Skeletal muscle tissue (tissue), 3 donors: ENCODE measurements at regions not wholly inside any gene's neighbourhood (a gene's known extent, or its start where the extent isn't known, plus 50 kb on each side); places are given as distances from the start of the nearest gene placed in this dataset.
"Not testable (repeated sequence)": the region's sequence is repeated elsewhere in the genome, so short reads cannot be mapped to it uniquely, and the experiment has no call there.

Experiments
- H3K27ac ChIP-seq: one replicate; pipeline ENCODE4 v1.7.0; 2013; ENCODE audit warnings: mild to moderate bottlenecking, low read depth, low read length, inconsistent platforms
- H3K27me3 ChIP-seq, 3 donors: one replicate each; pipeline ENCODE4 v1.7.0; 2013; ENCODE audit warnings: low read length in 3 of 3; ENCODE audit not compliant: control insufficient read depth in 3 of 3, insufficient read depth in 3 of 3
- H3K36me3 ChIP-seq, 3 donors: one replicate each; pipeline ENCODE4 v1.7.0; 2013; ENCODE audit warnings: low read length in 3 of 3; ENCODE audit not compliant: control insufficient read depth in 3 of 3, insufficient read depth in 3 of 3
- H3K4me1 ChIP-seq, 3 donors: one replicate each; pipeline ENCODE4 v1.7.0; 2013; ENCODE audit warnings: low read length in 3 of 3, mild to moderate bottlenecking in 3 of 3; ENCODE audit not compliant: control insufficient read depth in 3 of 3, insufficient read depth in 3 of 3
- H3K4me3 ChIP-seq, 3 donors: one replicate each; pipeline ENCODE4 v1.7.0; 2013; ENCODE audit warnings: low read length in 3 of 3
- H3K9ac ChIP-seq, 3 donors: one replicate each; pipeline ENCODE4 v1.7.0; 2013; ENCODE audit warnings: low read length in 3 of 3, mild to moderate bottlenecking in 3 of 3, moderate library complexity in 2 of 3, low read depth in 1 of 3
- H3K9me3 ChIP-seq, 3 donors: one replicate each; pipeline ENCODE4 v1.7.0; 2013; ENCODE audit warnings: low read length in 3 of 3; ENCODE audit not compliant: control insufficient read depth in 3 of 3
- donor health status: Osteomylitis.

GRCh38 chr21:22343303-22343702 lies 1345.1 kb downstream of the NCAM2 start:
- H3K4me3 ChIP-seq = no peak overlapping the region
- no peaks in the 10 kb centered on the region for H3K27me3 ChIP-seq

GRCh38 chr21:22343721-22344120 lies 1345.5 kb downstream of the NCAM2 start:
- H3K36me3 ChIP-seq = no peaks in the 10 kb centered on the region
- H3K9ac ChIP-seq = no peak overlapping the region
- H3K9me3 ChIP-seq = no peaks in the 10 kb centered on the region
- H3K27me3 ChIP-seq = no peaks in the 10 kb centered on the region
- no peaks in the 10 kb centered on the region for H3K4me1 ChIP-seq
- no peak overlapping the region for H3K4me3 ChIP-seq
- H3K27ac ChIP-seq = no peak overlapping the region

More at GRCh38 chr21:22343303-22343702, 1345.1 kb downstream of the NCAM2 start:
- Histone ChIP-seq H3K9me3 (no peaks in the 10 kb centered on the region), H3K36me3 (no peaks in the 10 kb centered on the region), H3K4me1 (no peaks in the 10 kb centered on the region), H3K9ac (no peak overlapping the region), H3K27ac (no peak overlapping the region)

- Histone ChIP-seq H3K36me3 (no peaks in the 10 kb centered on the region), H3K9me3 (no peaks in the 10 kb centered on the region), H3K9ac (no peak overlapping the region), H3K4me1 (no peaks in the 10 kb centered on the region), H3K4me3 (no peak overlapping the region), H3K27me3 (no peaks in the 10 kb centered on the region), H3K27ac (no peak overlapping the region)
These were observed 1347.4 kb downstream of the NCAM2 start for GRCh38 chr21:22345624-22346023.

DNA sequence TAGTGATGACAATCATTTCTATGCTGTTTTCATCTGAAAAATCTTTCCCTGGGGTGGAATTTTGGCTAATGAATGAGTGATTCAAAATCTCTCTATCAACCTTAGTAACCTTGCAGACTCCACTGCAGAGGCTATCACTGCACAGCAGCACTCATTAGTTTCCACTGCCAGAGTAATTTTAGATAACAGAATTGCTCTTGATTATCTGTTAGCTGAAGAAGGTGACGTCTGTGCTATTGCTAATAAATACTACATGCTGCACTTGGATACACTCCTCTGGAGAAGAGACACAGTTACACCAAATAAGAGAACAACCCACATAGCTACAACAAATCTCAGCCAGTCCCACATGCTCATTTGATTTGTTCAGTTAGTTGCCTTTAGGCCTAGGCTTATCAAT lies 1348.4 kb downstream of the NCAM2 start:
- Histone ChIP-seq H3K4me1 (no peaks in the 10 kb centered on the region), H3K36me3 (no peaks in the 10 kb centered on the region), H3K9me3 (no peaks in the 10 kb centered on the region), H3K27me3 (no peaks in the 10 kb centered on the region), H3K27ac (no peak overlapping the region), H3K9ac (no peak overlapping the region), H3K4me3 (no peak overlapping the region)

DNA sequence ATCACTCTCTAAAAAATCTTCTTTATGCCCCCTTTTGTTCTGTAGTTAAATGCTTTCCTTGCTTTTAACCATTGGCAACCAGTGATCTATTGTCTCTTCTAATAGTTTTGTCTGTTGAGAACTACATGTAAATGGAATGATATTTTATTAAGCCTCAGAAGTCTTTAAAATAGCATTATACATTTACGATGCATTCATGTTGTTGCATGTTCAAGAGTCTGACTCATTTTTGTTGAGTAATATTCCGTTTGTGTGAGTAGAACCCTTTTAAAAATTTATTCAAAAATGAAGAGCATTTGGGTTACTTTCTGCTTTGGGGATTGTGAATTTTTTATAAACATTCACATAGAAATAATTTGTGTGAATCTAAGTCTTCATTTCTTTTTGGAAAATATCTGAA lies 1352.9 kb downstream of the NCAM2 start:
- Histone ChIP-seq H3K27me3 (no peaks in the 10 kb centered on the region), H3K36me3 (no peaks in the 10 kb centered on the region), H3K4me1 (no peaks in the 10 kb centered on the region), H3K4me3 (no peak overlapping the region), H3K27ac (no peak overlapping the region), H3K9me3 (no peaks in the 10 kb centered on the region), H3K9ac (no peak overlapping the region)

GRCh38 chr21:22352088-22352487 lies 1353.9 kb downstream of the NCAM2 start:
- no peak overlapping the region for H3K27ac ChIP-seq
- H3K9me3 ChIP-seq = no peaks in the 10 kb centered on the region
- H3K36me3 ChIP-seq = no peaks in the 10 kb centered on the region
- H3K4me1 ChIP-seq = no peaks in the 10 kb centered on the region
- no peak overlapping the region for H3K9ac ChIP-seq
- H3K27me3 ChIP-seq = no peaks in the 10 kb centered on the region
- H3K4me3 ChIP-seq = no peak overlapping the region

- H3K27ac ChIP-seq = no peak overlapping the region
- H3K4me1 ChIP-seq = no peaks in the 10 kb centered on the region
- H3K9ac ChIP-seq = no peak overlapping the region
- H3K9me3 ChIP-seq = no peaks in the 10 kb centered on the region
- H3K4me3 ChIP-seq = no peak overlapping the region
- H3K27me3 ChIP-seq = no peaks in the 10 kb centered on the region
- no peaks in the 10 kb centered on the region for H3K36me3 ChIP-seq
These were observed 1357.7 kb downstream of the NCAM2 start for GRCh38 chr21:22355949-22356348.

GRCh38 chr21:22356663-22357062 lies 1358.5 kb downstream of the NCAM2 start:
- Histone ChIP-seq H3K4me3 (no peak overlapping the region), H3K9ac (no peak overlapping the region), H3K4me1 (no peaks in the 10 kb centered on the region), H3K36me3 (no peaks in the 10 kb centered on the region), H3K27ac (no peak overlapping the region), H3K27me3 (no peaks in the 10 kb centered on the region), H3K9me3 (no peaks in the 10 kb centered on the region)

DNA sequence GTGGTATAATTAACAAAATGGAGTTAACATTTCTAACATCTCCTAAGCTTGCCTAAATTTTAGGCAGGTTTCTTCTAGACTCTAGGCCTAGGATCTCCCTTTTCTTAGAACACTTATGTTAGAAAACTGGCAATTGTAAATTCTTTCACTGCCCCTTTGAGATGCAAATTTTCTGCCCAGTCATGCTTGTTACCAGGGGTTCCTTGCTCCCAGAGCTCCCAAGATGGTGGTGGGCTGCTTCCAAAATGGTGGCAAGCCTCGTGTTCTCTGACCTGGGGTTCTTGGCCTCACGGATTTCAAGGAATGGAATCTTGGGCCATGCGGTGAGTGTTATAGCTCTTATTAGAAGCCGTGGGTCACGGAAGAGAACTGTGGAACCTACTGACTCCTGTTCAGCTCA lies 1361.4 kb downstream of the NCAM2 start:
- not testable (repeated sequence) for H3K36me3 ChIP-seq, H3K27me3 ChIP-seq, H3K9me3 ChIP-seq, H3K4me3 ChIP-seq, H3K27ac ChIP-seq, H3K4me1 ChIP-seq, H3K9ac ChIP-seq

- Histone ChIP-seq H3K9ac (no peak overlapping the region), H3K27me3 (no peaks in the 10 kb centered on the region), H3K4me1 (no peaks in the 10 kb centered on the region), H3K9me3 (no peaks in the 10 kb centered on the region), H3K4me3 (no peak overlapping the region), H3K36me3 (no peaks in the 10 kb centered on the region), H3K27ac (no peak overlapping the region)
These were observed 1365.3 kb downstream of the NCAM2 start for GRCh38 chr21:22363504-22363903.

DNA sequence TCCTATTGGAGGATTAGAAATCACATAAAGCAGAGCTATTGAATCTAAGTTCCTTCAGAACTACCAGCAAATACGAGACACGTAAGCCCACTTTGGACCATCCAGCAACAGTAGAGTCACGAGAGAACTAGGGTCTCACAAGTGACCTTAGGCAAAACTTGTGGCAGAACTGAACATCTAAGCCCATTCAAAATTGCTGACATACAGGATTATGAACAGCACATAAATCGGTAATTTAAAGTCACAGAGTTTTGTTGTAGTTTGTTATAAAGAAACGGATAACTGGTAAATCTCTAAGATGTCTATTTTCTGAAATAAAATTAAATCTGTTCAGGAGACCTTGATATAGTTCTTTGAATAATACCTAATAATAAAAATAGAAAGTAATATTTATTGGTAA lies 1366.0 kb downstream of the NCAM2 start:
- Histone ChIP-seq H3K9me3 (no peaks in the 10 kb centered on the region), H3K4me1 (no peaks in the 10 kb centered on the region), H3K4me3 (no peak overlapping the region), H3K27ac (no peak overlapping the region), H3K36me3 (no peaks in the 10 kb centered on the region), H3K27me3 (no peaks in the 10 kb centered on the region), H3K9ac (no peak overlapping the region)
